ENCODE measurements at regions not wholly inside any gene's neighbourhood (a gene's known extent, or its start where the extent isn't known, plus 50 kb on each side); places are given as distances from the start of the nearest gene placed in this dataset.
"Not testable (repeated sequence)": the region's sequence is repeated elsewhere in the genome, so short reads cannot be mapped to it uniquely, and the experiment has no call there.

- ChIA-PET POLR2A (no interaction called here), CTCF (no interaction called here)
These were observed 153.2 kb upstream of the FBXL7 start for GRCh38 chr5:15346738-15347137.

GRCh38 chr5:15344954-15345353 is 155.0 kb upstream of the FBXL7 start:
- CTCF ChIA-PET, result no interaction called here
- POLR2A ChIA-PET, result no interaction called here

GRCh38 chr5:15338546-15338945 is 161.4 kb upstream of the FBXL7 start:
- POLR2A ChIA-PET, result no interaction called here
- CTCF ChIA-PET, result interaction anchor here (0.7 kb wide), 1 partner anchor 248 kb away, joined by 3 read pairs; no protein-coding TSS in a partner anchor

GRCh38 chr5:15334551-15335266 is 165.3 kb upstream of the FBXL7 start:
- ChIA-PET POLR2A (no interaction called here), CTCF (no interaction called here)

GRCh38 chr5:15333091-15333490 is 166.9 kb upstream of the FBXL7 start:
- POLR2A ChIA-PET, result no interaction called here
- CTCF ChIA-PET, result no interaction called here

GRCh38 chr5:15326932-15327331 is 173.0 kb upstream of the FBXL7 start:
- POLR2A ChIA-PET, result no interaction called here
- CTCF ChIA-PET, result no interaction called here

- ChIA-PET CTCF (no interaction called here), POLR2A (no interaction called here)
These were observed 173.5 kb upstream of the FBXL7 start for GRCh38 chr5:15326471-15326870.

GRCh38 chr5:15322421-15322820 is 177.6 kb upstream of the FBXL7 start:
- CTCF ChIA-PET, result no interaction called here
- POLR2A ChIA-PET, result no interaction called here

GRCh38 chr5:15321776-15322175 is 178.2 kb upstream of the FBXL7 start:
- CTCF ChIA-PET, result no interaction called here
- POLR2A ChIA-PET, result no interaction called here

GRCh38 chr5:15320871-15321270 is 179.1 kb upstream of the FBXL7 start:
- CTCF ChIA-PET, result no interaction called here
- POLR2A ChIA-PET, result no interaction called here

- POLR2A ChIA-PET, result no interaction called here
These were observed 194.8 kb upstream of the FBXL7 start for GRCh38 chr5:15304914-15305834.

GRCh38 chr5:15304066-15304731 is 195.8 kb upstream of the FBXL7 start:
- POLR2A ChIA-PET, result no interaction called here
- CTCF ChIA-PET, result no interaction called here

More at GRCh38 chr5:15304914-15305834, 194.8 kb upstream of the FBXL7 start:
- CTCF ChIA-PET, result no interaction called here

- ChIA-PET CTCF (no interaction called here), POLR2A (no interaction called here)
These were observed 199.8 kb upstream of the FBXL7 start for GRCh38 chr5:15300141-15300540.

GRCh38 chr5:15290953-15291352 is 209.0 kb upstream of the FBXL7 start:
- CTCF ChIA-PET, result no interaction called here
- POLR2A ChIA-PET, result no interaction called here

GRCh38 chr5:15286650-15287049 is 213.3 kb upstream of the FBXL7 start:
- ChIA-PET CTCF (no interaction called here), POLR2A (no interaction called here)

- ChIA-PET POLR2A (no interaction called here), CTCF (no interaction called here)
These were observed 213.9 kb upstream of the FBXL7 start for GRCh38 chr5:15285901-15286583.

GRCh38 chr5:15284706-15285105 is 215.3 kb upstream of the FBXL7 start:
- ChIA-PET CTCF (no interaction called here), POLR2A (no interaction called here)

- POLR2A ChIA-PET, result no interaction called here
These were observed 216.9 kb upstream of the FBXL7 start for GRCh38 chr5:15283076-15283475.

GRCh38 chr5:15282611-15283010 is 217.4 kb upstream of the FBXL7 start:
- CTCF ChIA-PET, result no interaction called here
- POLR2A ChIA-PET, result no interaction called here

More at GRCh38 chr5:15283076-15283475, 216.9 kb upstream of the FBXL7 start:
- CTCF ChIA-PET, result no interaction called here

- CTCF ChIA-PET, POLR2A ChIA-PET: not testable (repeated sequence)
These were observed 228.4 kb upstream of the FBXL7 start for GRCh38 chr5:15271596-15271995.

Measured in activated CD8-positive, alpha-beta memory T cell treated with anti-CD3 and anti-CD28 coated beads for 36 hours (primary cell).